ENCODE measurements at regions not wholly inside any gene's neighbourhood (a gene's known extent, or its start where the extent isn't known, plus 50 kb on each side); places are given as distances from the start of the nearest gene placed in this dataset.
"Not testable (repeated sequence)": the region's sequence is repeated elsewhere in the genome, so short reads cannot be mapped to it uniquely, and the experiment has no call there.

DNA sequence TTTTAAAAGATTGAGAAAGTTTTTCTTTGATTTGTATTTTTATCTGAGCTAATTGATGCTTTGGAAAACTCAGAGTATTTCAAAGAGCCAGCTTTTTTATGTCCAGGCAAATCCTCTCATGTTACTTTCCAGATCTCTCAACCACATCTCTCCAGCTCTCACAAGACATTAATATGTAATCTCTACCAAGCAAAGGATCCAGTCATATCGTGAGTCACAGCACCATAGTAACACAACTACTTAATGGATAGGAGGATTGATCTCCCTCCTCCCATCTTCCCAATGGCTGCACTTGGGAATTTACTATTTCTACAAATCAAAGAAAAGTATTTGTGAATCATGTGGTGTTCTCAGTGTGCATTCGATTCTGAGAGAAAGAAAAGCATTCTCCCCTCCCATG, 63.3 kb downstream of the POU4F1 start:
- no peak for DNase-seq (ENCODE audit: low spot score)
- TF ChIP-seq POLR2A (IDR thresholded peaks at IDR 0.05): no peak
- TF ChIP-seq POLR2AphosphoS5 (IDR thresholded peaks at IDR 0.05): no peak
- no peak for TF ChIP-seq CTCF (IDR thresholded peaks at IDR 0.05)
- Histone ChIP-seq H3K36me3 (no peaks in the 10 kb centered on the region), H3K4me3 (no peak overlapping the region), H3K4me1 (replicated peaks) (no peaks in the 10 kb centered on the region), H3K27me3 (replicated peaks; ENCODE audit: insufficient read depth) (no peaks in the 10 kb centered on the region), H3K9me3 (no peaks in the 10 kb centered on the region), H3K27ac (no peak overlapping the region)
- 65% methylated on average over 2 of the region's 2 CpGs for WGBS
- intact Hi-C loops (cut with DNase I): no loop called here

GRCh38 chr13:78526044-78526443, 77.3 kb downstream of the POU4F1 start:
- H3K36me3 ChIP-seq; H3K4me1 ChIP-seq (replicated peaks); H3K27ac ChIP-seq; intact Hi-C loops (cut with DNase I); H3K9me3 ChIP-seq; H3K4me3 ChIP-seq; H3K27me3 ChIP-seq (replicated peaks; ENCODE audit: insufficient read depth); DNase-seq (ENCODE audit: low spot score): not testable (repeated sequence)
- WGBS: 92% methylated on average over 8 of the region's 8 CpGs

GRCh38 chr13:78524936-78525335, 78.4 kb downstream of the POU4F1 start:
- Histone ChIP-seq H3K36me3 (no peaks in the 10 kb centered on the region), H3K4me3 (no peak overlapping the region)
- intact Hi-C loops (cut with DNase I): no loop called here

DNA sequence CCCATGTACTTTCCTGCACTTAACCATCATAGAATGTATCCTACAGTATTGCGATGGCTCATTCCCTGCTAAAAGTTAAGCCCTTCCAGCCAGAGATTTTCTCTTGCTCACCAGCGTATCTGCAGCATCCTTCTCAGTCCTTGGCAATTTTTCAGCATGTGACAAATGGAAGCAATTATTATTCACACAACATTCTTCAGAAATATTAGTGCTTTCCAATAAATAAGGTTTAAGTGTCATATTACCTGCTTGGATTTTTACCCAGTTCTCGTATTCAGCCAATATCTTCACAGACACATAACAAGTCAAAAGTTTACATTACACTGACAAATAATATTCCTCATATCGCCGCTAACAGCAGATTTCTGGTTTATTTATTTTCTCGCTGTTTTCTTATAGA, 82.3 kb downstream of the POU4F1 start:
- 67% methylated on average over 6 of the region's 6 CpGs for WGBS
- Histone ChIP-seq H3K4me1 (replicated peaks) (no peaks in the 10 kb centered on the region), H3K27ac (no peak overlapping the region), H3K27me3 (replicated peaks; ENCODE audit: insufficient read depth) (no peaks in the 10 kb centered on the region), H3K9me3 (no peaks in the 10 kb centered on the region), H3K36me3 (no peaks in the 10 kb centered on the region), H3K4me3 (no peak overlapping the region)
- DNase-seq (ENCODE audit: low spot score): no peak
- TF ChIP-seq POLR2AphosphoS5 (IDR thresholded peaks at IDR 0.05): no peak
- TF ChIP-seq CTCF (IDR thresholded peaks at IDR 0.05): no peak
- TF ChIP-seq POLR2A (IDR thresholded peaks at IDR 0.05): no peak
- intact Hi-C loops (cut with DNase I): no loop called here

More at GRCh38 chr13:78524936-78525335, 78.4 kb downstream of the POU4F1 start:
- Histone ChIP-seq H3K9me3 (no peaks in the 10 kb centered on the region), H3K27me3 (replicated peaks; ENCODE audit: insufficient read depth) (no peaks in the 10 kb centered on the region), H3K27ac (no peak overlapping the region), H3K4me1 (replicated peaks) (no peaks in the 10 kb centered on the region)
- DNase-seq (ENCODE audit: low spot score): no peak
- 67% methylated on average over 1 of the region's 1 CpG for WGBS
- TF ChIP-seq POLR2AphosphoS5 (IDR thresholded peaks at IDR 0.05) (no peak), POLR2A (IDR thresholded peaks at IDR 0.05) (no peak), CTCF (IDR thresholded peaks at IDR 0.05) (no peak)

GRCh38 chr13:78520425-78520824, 82.9 kb downstream of the POU4F1 start:
- no peak for TF ChIP-seq CTCF (IDR thresholded peaks at IDR 0.05)
- no peak for TF ChIP-seq POLR2AphosphoS5 (IDR thresholded peaks at IDR 0.05)
- no peak for TF ChIP-seq POLR2A (IDR thresholded peaks at IDR 0.05)
- no peaks in the 10 kb centered on the region for H3K36me3 ChIP-seq
- no peaks in the 10 kb centered on the region for H3K4me1 ChIP-seq (replicated peaks)
- WGBS: 83% methylated on average over 2 of the region's 2 CpGs
- intact Hi-C loops (cut with DNase I): no loop called here
- H3K27me3 ChIP-seq (replicated peaks; ENCODE audit: insufficient read depth): no peaks in the 10 kb centered on the region
- no peak overlapping the region for H3K4me3 ChIP-seq
- no peaks in the 10 kb centered on the region for H3K9me3 ChIP-seq
- H3K27ac ChIP-seq: no peak overlapping the region
- no peak for DNase-seq (ENCODE audit: low spot score)

GRCh38 chr13:78518482-78518881, 84.9 kb downstream of the POU4F1 start:
- H3K4me1 ChIP-seq (replicated peaks); intact Hi-C loops (cut with DNase I); H3K27ac ChIP-seq; H3K36me3 ChIP-seq; H3K9me3 ChIP-seq; DNase-seq (ENCODE audit: low spot score); H3K27me3 ChIP-seq (replicated peaks; ENCODE audit: insufficient read depth); H3K4me3 ChIP-seq: not testable (repeated sequence)
- 94% methylated on average over 7 of the region's 7 CpGs for WGBS

Data from prostate gland (tissue), 2 donors.